Neural cell (in vitro differentiated cells): ENCODE measurements at regions not wholly inside any gene's neighbourhood (a gene's known extent, or its start where the extent isn't known, plus 50 kb on each side); places are given as distances from the start of the nearest gene placed in this dataset.

Source experiments
- EP300 ChIP-seq: fragments of 450-650 bp; conservative IDR thresholded peaks from 2 replicates; pipeline ENCODE4 v1.6.1; 2014; ENCODE audit warnings: antibody characterized with exemption, mild to moderate bottlenecking, moderate library complexity; ENCODE audit not compliant: poor library complexity, severe bottlenecking
- EZH2 ChIP-seq: fragments of 200-600, 300-800 bp; shearing (Covaris generic), sonication (generic); IDR thresholded peaks from 2 replicates; pipeline ENCODE4 v1.6.1; 2014; ENCODE audit warnings: antibody characterized with exemption, low read length, borderline replicate concordance, mild to moderate bottlenecking; ENCODE audit not compliant: insufficient read depth, poor library complexity, severe bottlenecking
- MXI1 ChIP-seq: fragments of 450-650 bp; conservative IDR thresholded peaks from 2 replicates; pipeline ENCODE4 v1.6.1; 2014; ENCODE audit warnings: antibody characterized with exemption, mild to moderate bottlenecking; ENCODE audit not compliant: poor library complexity, severe bottlenecking
- POLR2AphosphoS5 ChIP-seq: IDR thresholded peaks from 2 replicates; pipeline ENCODE4 v1.6.1; 2012
- RAD21 ChIP-seq: fragments of 450-650 bp; conservative IDR thresholded peaks from 2 replicates; pipeline ENCODE4 v1.6.1; 2014; ENCODE audit warnings: antibody characterized with exemption, mild to moderate bottlenecking, moderate library complexity
- TAF1 ChIP-seq: IDR thresholded peaks from 2 replicates; pipeline ENCODE4 v1.6.1; 2012; ENCODE audit warnings: low read depth
- TF ChIP-seq, protein P1 (sequence below): IDR thresholded peaks from 2 replicates; pipeline ENCODE4 v1.6.1; 2012; ENCODE audit warnings: borderline replicate concordance
- TF ChIP-seq, protein P2 (sequence below): fragments of 450-650 bp; IDR thresholded peaks from 2 replicates; pipeline ENCODE4 v1.5.1; 2014; ENCODE audit warnings: antibody characterized with exemption, mild to moderate bottlenecking, moderate library complexity; ENCODE audit not compliant: poor library complexity, severe bottlenecking

DNA sequence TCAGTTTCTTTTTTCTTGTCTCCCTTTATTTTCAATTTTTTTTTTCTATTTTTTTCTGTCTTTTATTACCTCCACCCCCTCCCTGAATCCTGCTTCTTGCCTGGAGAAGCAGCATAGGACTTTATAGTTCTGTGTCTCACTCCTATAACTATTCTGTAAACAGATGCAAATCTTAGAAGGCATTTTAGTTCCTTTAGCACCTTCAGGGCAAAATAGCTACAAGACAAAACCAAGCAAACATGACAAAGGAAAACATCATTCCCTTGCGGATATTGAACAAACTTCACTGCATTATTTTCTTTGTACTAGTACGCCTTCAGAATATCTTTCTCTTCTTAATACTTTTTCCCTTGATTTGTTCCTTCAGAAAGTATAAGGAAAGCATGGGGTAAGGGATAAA lies 446.2 kb upstream of the CHORDC1 start:
- TF ChIP-seq POLR2AphosphoS5 = no peak
- TF ChIP-seq, protein P1, sequence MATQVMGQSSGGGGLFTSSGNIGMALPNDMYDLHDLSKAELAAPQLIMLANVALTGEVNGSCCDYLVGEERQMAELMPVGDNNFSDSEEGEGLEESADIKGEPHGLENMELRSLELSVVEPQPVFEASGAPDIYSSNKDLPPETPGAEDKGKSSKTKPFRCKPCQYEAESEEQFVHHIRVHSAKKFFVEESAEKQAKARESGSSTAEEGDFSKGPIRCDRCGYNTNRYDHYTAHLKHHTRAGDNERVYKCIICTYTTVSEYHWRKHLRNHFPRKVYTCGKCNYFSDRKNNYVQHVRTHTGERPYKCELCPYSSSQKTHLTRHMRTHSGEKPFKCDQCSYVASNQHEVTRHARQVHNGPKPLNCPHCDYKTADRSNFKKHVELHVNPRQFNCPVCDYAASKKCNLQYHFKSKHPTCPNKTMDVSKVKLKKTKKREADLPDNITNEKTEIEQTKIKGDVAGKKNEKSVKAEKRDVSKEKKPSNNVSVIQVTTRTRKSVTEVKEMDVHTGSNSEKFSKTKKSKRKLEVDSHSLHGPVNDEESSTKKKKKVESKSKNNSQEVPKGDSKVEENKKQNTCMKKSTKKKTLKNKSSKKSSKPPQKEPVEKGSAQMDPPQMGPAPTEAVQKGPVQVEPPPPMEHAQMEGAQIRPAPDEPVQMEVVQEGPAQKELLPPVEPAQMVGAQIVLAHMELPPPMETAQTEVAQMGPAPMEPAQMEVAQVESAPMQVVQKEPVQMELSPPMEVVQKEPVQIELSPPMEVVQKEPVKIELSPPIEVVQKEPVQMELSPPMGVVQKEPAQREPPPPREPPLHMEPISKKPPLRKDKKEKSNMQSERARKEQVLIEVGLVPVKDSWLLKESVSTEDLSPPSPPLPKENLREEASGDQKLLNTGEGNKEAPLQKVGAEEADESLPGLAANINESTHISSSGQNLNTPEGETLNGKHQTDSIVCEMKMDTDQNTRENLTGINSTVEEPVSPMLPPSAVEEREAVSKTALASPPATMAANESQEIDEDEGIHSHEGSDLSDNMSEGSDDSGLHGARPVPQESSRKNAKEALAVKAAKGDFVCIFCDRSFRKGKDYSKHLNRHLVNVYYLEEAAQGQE = no peak
- TF ChIP-seq, protein P2, sequence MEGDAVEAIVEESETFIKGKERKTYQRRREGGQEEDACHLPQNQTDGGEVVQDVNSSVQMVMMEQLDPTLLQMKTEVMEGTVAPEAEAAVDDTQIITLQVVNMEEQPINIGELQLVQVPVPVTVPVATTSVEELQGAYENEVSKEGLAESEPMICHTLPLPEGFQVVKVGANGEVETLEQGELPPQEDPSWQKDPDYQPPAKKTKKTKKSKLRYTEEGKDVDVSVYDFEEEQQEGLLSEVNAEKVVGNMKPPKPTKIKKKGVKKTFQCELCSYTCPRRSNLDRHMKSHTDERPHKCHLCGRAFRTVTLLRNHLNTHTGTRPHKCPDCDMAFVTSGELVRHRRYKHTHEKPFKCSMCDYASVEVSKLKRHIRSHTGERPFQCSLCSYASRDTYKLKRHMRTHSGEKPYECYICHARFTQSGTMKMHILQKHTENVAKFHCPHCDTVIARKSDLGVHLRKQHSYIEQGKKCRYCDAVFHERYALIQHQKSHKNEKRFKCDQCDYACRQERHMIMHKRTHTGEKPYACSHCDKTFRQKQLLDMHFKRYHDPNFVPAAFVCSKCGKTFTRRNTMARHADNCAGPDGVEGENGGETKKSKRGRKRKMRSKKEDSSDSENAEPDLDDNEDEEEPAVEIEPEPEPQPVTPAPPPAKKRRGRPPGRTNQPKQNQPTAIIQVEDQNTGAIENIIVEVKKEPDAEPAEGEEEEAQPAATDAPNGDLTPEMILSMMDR = no peak
- no peak for TF ChIP-seq MXI1
- TF ChIP-seq TAF1 = no peak
- no peak for TF ChIP-seq EP300
- TF ChIP-seq RAD21 = no peak
- TF ChIP-seq EZH2 = no peak
